SK-N-SH (cell line): ENCODE measurements at regions not wholly inside any gene's neighbourhood (a gene's known extent, or its start where the extent isn't known, plus 50 kb on each side); places are given as distances from the start of the nearest gene placed in this dataset.

Source experiments
- CTCF ChIP-seq: fragments of 200-600 bp; sonication (generic); IDR thresholded peaks from 2 replicates; pipeline ENCODE4 v1.6.1; 2017; ENCODE audit warnings: antibody characterized with exemption, mild to moderate bottlenecking, moderate library complexity
- EP300 ChIP-seq, 2 experiments: IDR thresholded peaks; 2 replicates each; pipeline versions ENCODE4 v1.4.0 to v1.6.1; 2012; ENCODE audit warnings: borderline replicate concordance in 1 of 2, low read depth in 1 of 2, low read length in 1 of 2
- EZH2phosphoT487 ChIP-seq: fragments of 200-600 bp; sonication (generic); IDR thresholded peaks from 2 replicates; pipeline ENCODE4 v1.6.1; 2017; ENCODE audit warnings: low read depth, mixed run types, mild to moderate bottlenecking, antibody characterized with exemption, moderate library complexity, borderline replicate concordance
- FOXJ3 ChIP-seq: sonication (generic); formaldehyde crosslinking; IDR thresholded peaks from 2 replicates; pipeline ENCODE4 v1.5.1; 2020; ENCODE audit warnings: mild to moderate bottlenecking, missing genetic modification reagents
- GATA2 ChIP-seq: sonication (generic); formaldehyde crosslinking; IDR thresholded peaks from 2 replicates; pipeline ENCODE4 v1.5.0; 2020; ENCODE audit warnings: mild to moderate bottlenecking, missing genetic modification reagents
- MXI1 ChIP-seq: IDR thresholded peaks from 2 replicates; pipeline ENCODE4 v1.6.1; 2012; ENCODE audit warnings: mild to moderate bottlenecking, low read depth, low read length, improper control_type of control experiment
- PBX3 ChIP-seq: IDR thresholded peaks from 2 replicates; pipeline ENCODE4; 2012
- POLR2AphosphoS5 ChIP-seq: IDR thresholded peaks from 2 replicates; pipeline ENCODE4 v1.6.1; 2012; ENCODE audit warnings: low read depth, low read length
- RAD21 ChIP-seq: IDR thresholded peaks from 2 replicates; pipeline ENCODE4 v1.6.1; 2012; ENCODE audit warnings: mild to moderate bottlenecking, low read length
- RCOR1 ChIP-seq: fragments of 150-350 bp; IDR thresholded peaks from 2 replicates; pipeline ENCODE4 v1.6.1; 2017; ENCODE audit warnings: antibody characterized with exemption, low read length
- REST ChIP-seq: IDR thresholded peaks from 2 replicates; pipeline ENCODE4 v1.6.1; 2012; ENCODE audit warnings: mild to moderate bottlenecking, low read depth, low read length, moderate library complexity
- SIN3A ChIP-seq: IDR thresholded peaks from 2 replicates; pipeline ENCODE4 v1.6.1; 2012; ENCODE audit warnings: low read depth, mild to moderate bottlenecking, low read length, moderate library complexity, borderline replicate concordance
- SMC3 ChIP-seq: IDR thresholded peaks from 2 replicates; pipeline ENCODE4 v1.6.1; 2012; ENCODE audit warnings: low read depth, low read length, improper control_type of control experiment
- TAF1 ChIP-seq: IDR thresholded peaks from 2 replicates; pipeline ENCODE4 v1.6.1; 2012; ENCODE audit warnings: low read depth, mild to moderate bottlenecking, low read length, moderate library complexity, borderline replicate concordance

GRCh38 chr4:161238033-161238432, 925.8 kb downstream of the FSTL5 start:
- TF ChIP-seq CTCF (no peak), PBX3 (no peak), TAF1 (no peak), EP300 (IDR thresholded peaks at IDR 0.05; ENCODE audit: borderline replicate concordance in 1 of 2, low read depth in 1 of 2, low read length in 1 of 2) (peak in 1 of 2 experiments; percentile 38; a peak in 1 of 4 replicates), MXI1 (no peak), EZH2phosphoT487 (no peak), RAD21 (no peak), RCOR1 (no peak), FOXJ3 (CRISPR knock-in tag) (no peak), GATA2 (CRISPR knock-in tag) (peak; percentile 50; the same call in 1 of the 2 replicates), POLR2AphosphoS5 (no peak), SMC3 (no peak), REST (no peak), SIN3A (no peak)
